Mucosa of gallbladder (tissue), 1 donor: ENCODE measurements at regions not wholly inside any gene's neighbourhood (a gene's known extent, or its start where the extent isn't known, plus 50 kb on each side); places are given as distances from the start of the nearest gene placed in this dataset.
"Not testable (repeated sequence)": the region's sequence is repeated elsewhere in the genome, so short reads cannot be mapped to it uniquely, and the experiment has no call there.

Experiments used
- DNase-seq: peaks from one replicate; pipeline ENCODE4 v3.0.0-alpha.2; 2020; ENCODE audit warnings: low spot score
- donor health status: DM: no; HTN: no; CAD: no.

DNA sequence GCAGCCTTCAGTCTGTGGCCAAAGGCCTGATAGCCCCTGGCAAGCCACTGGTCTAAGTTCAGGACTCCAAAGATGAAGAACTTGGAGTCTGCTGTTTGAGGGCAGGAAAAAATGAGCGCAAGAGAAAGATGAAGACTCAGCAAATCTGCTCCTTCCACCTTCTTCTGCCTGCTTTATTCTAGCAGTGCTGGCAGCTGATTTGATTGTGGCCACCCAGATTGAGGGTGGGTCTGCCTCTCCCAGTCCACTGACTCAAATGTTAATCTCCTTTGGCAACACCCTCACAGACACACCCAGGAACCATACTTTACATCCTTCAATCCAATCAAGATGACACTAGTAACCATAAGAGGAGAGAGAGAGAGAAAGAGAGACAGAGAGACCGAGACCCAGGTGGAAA is 127.6 kb downstream of the UTP18 start:
- DNase-seq: no peak

DNA sequence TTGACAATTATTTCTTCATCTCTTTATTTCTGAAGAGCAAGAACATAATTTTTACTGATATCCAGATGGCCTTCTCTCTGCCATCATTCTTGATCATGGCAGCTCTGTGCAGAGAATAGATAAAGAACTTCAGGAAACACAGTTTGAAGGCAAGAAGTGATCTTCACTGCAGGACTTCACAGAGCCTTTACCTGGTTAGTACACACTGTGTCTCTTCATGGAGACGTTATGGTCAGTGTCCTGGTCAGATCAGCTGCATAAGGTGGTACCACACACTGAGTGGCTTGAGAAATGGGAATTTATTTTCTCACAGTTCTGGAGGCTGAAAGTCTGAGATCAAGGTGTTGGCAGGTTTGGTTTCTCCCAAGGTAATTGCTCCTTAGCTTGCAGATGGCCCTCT is 129.5 kb downstream of the UTP18 start:
- DNase-seq: no peak

DNA sequence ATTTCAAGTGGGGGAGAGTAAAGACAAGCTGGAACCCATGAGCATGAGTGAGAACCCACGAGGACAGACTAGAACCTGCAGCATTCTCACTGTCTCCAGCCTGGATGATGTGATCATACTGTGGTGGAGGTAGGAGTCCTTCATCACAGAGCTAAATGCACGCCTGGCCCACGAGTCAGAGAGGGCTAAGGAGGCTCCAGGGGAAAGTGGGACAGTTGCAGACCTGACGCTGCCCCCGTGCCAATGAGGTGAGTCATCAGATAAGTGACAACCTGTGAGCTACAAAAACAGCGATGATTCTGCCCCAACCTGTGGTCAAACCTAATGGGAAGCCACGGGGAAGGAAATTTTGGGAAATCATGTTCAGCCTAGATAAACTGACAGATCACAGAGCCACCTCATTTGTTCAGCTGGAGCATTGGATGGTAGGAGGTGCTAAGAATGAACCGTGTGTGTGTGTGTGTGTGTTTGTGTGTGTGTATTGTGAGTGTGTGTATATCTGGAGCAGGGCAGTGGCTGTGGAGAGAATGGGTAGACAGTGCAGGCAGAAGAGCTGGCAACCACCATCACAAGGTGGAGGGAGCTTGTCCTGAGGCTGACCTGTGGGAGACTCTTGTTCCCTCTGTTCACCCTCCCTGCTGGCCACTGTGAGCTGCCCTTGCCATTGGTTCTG is 131.8 kb downstream of the UTP18 start:
- DNase-seq: no peak

DNA sequence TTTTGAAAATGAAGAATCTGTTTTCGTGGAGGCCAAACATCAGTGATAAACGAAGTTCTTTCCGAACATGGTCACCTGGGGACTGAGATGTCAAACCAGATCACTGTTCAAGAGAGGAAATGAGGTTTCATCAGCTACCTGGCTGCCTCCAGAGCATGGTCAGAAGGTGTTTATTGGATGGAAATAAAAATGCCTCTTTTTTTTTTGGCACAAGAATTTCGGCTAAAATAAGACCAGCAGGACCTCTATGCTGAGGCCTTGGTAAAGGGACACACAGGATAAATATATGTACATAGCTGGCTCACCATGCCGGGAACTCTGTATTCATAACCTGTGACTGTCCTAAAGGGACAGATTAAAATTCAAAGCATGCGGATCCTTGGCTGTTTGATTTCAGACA is 135.3 kb downstream of the UTP18 start:
- no peak for DNase-seq

DNA sequence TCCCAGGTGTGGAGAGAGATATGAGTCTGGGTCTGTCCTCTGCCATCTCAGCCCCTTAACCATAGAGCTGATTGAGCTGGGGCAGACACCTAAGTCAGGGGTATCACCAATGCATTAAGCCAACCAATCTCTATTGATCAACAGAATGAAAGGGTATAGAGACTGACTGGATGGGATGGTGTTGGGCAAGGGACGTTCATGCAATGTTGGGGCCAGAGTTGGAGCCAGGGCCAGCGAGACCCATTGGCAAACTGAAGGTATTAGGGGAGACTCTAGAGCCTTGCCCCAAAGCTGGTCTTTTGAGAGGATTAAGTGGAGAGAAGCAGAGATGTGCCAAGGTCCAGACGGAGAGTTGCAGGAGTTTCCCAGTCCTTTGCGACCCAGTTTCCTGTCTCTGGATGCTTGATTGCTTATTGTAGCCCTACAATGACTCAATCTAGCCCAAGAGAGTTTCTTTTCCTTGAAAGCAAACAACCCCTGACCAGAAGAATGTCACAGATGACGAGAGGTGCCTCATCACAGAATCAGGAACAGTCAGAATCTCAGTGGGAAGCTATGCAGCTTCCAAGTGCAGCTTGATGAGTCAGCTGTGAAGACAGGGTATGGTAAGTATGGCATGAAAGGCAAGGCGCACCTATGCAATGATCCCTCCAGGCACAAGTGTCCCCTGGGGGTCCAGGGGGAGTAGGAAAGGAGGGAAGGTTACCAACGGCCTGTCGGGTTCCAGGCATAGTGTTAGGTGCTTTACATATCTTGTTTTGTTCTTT is 137.2 kb downstream of the UTP18 start:
- DNase-seq: no peak

DNA sequence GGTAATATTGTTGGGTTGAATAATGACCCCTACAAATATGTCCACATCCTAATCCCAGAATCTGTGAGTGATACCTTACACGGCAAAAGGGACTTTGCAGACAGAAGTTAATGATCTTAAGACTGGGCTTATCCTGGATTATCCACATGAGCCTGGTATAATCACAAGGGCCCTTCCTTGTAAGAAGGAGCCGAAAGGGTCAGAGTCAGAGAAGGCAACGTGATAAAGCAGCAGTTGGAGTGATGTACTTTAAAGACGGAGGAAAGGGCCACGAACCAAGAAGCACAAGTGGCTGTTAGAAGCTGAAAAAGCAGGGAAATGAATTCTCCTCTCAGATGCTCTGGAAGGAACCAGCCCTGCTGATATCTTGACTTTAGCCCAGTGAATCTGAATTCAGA is 137.8 kb downstream of the UTP18 start:
- DNase-seq: no peak

DNA sequence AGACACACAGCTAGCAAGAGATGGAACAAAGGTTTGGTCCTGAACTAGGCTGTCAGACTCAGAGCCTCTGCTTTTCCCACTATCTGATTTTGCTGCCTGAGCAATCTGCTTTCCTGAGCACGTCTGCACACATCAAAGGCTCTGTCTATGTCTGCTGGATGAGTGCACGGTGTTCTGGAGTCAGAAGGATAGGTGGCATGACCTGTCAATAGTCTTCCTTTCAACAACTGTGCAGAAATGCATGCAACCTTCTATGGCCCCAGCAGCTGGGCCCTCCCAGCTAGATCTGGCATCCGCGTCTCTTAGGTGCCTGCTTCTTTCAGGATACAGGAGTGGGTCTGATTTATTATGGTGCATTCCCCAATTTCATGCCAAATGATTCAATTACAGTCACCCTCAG is 138.3 kb downstream of the UTP18 start:
- no peak for DNase-seq

DNA sequence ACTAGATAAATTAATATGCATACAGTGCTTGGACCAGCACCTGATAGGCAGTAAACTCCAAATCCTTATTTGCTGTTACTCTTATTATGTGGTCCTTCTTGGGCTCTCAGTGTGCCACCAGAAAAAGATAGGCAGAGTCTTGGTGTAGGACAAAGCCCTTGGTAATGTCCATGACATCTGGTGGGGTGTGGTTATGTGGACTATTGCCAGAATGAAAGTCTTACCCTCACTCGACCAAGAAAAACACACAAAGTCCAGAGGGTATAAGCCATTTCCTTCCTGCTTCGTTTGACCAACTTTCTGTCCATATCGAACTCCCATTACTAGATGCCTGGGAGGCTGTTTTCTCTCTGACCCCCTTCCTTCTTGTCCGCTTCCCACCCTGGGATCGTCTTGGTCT is 140.9 kb downstream of the UTP18 start:
- DNase-seq: no peak

DNA sequence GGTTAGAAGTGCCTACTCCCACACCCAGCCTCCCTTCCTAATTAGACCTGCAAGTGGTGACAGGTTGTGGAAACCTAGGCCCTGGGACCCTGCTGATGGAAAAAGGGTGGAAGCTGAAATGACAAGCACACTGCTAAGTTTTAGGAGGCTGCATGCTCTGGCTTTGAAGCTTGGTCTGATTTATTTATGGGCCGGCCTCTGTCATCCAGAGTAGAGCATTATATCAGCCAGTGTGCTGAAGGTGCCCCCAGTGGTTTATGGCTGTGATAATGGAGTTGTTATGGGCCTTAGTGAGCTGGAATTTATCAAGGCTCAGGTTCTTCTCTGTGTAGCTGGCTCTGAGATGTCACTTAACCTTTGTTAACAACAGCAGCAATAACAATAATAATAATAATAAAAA is 142.6 kb downstream of the UTP18 start:
- no peak for DNase-seq

DNA sequence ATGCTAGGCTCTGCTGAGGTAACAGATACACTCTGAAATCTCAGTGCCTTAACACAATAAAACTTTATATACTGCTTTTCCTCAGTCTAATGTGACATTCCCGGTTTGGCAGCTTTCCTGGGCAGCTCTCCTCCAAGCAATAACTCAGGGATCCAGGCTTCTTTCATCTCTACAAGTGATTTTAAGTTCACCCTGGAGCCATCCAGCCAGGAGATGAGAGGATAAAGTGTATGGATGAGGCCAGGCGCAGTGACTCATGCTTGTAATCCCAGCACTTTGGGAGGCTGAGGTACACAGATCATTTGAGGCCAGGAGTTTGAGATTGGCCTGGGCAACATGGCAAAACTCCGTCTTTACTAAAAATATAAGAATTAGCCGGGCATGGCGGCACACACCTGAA is 147.2 kb downstream of the UTP18 start:
- DNase-seq: no peak

DNA sequence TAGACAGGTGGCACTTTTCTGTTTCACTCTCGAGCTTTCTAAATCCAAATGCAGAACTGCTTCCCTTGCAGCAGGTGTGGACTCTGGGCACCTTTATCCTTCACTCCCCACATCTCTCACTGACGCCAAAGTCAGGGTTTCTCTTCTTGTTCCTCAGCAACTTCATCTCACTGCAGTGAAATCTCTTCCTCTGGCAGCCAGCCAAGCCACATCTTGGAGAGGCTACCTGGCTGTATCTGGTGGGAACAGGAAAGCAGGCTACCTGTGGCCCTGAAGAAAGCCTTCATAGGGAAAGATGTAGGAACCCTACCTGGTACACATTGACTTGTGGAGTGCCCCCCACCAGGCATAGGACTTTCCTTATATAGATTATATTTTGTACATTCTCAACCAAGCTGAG is 159.1 kb downstream of the UTP18 start:
- no peak for DNase-seq

DNA sequence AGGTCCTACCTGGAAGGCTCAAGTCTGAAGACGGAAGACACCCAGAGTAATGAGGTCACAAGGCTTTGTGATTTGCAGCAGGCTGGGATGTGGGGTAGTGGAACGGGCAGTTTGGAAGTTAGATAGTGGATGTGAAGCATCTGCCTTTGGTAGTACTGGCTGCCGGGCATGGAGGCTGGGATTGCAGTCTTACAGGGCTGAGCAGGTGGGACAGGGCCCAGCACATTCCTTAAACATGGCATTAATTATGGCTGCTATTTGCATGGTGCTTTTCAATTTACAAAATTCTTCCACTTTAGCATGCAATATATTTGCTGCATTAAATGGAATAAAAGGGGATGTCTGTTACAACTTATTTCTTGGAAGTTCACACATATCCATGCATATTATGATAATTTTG is 161.2 kb downstream of the UTP18 start:
- DNase-seq: no peak

DNA sequence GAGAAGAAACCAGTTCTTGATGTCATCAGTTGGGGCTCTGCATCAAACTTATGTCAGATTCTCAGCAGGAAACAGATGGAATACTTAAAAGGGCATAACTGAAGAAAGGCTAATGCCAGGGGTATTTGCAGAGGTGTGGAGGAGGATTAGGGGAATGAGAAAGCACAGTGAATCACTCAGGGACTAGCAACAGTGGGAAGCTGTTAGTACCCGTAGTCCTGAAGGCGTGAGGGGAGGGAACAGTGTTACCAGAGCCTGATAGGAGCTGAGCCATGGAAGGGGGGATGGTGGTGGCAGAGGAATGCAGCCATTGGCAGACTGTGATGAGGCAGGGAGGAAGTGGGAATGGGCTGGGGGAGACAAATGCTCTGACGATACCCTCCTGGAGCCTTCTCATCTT is 162.3 kb downstream of the UTP18 start:
- DNase-seq: no peak

DNA sequence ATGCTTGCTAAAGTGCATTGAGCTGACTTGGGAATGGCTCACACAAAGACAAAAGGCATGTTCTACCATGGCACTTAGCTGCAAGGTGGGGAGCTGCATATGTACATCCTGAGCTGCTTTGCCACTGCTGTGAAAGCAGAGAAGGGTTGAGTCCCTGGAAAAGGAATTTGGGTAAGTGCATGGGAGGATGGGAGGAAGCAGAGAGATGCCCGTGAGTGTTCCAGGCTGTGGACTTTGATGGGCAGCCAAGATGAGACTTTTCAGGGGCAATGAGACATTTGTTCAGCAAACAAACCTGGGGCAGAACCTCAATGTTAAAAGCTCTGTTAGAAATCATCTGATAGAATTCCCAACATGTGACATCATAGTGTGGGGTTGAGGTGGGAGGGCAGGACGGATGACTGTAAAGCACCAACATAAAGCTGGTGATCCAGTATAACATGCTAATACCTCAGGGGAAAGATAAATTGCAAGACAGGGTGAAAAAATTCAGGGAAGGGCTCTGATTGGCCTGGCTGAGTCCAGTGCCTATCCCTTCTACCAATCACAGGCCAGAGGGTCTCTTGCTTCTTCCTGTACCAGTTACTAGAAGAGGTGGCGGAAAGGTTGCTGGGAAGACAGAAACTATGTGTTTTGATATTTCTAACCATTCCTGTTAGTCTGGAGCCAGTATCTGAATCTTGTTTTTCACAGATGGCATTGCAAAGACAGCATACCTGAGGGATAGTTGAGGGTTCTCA is 163.2 kb downstream of the UTP18 start:
- no peak for DNase-seq

DNA sequence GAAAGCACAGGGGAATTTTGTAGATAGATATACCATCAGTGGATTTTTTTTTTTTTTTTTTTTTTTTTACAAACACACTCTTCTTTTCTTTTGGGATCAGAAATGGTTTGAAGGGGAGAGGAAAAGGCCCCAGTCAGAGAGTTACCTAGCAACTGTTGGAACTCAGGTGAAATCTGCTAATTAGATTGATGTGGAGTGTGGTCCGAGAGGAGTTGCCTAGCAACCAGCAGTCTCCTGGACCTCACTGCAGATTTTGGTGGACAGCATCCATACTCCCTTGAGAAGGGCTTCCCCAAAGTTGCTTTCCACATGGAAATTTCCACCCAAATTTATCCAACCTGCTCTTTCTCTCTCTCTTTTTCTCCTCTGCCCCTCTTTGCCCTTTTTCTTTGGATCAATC is 165.4 kb downstream of the UTP18 start:
- no peak for DNase-seq

DNA sequence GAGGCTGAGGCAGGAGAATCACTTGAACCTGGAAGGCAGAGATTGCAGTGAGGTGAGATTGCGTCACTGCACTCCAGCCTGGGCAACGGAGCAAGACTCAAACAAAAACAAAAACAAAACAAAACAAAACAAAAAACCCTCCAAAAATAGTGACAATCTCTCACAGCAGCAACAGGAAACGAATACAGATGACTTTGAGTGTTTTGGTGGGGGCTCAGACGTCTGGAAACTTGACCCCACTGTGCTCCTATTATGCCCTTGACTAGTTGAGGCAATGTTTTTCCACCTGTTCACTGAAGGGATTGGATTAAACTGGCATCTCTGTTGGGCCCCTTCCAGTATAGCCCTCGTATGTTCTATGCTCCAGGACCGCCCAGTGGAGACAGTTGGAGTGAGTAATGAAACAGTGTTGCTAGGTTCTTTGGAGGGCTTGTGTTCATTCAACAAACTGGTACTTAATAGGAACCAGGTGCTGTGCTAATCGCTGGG is 167.0 kb downstream of the UTP18 start:
- DNase-seq: no peak

DNA sequence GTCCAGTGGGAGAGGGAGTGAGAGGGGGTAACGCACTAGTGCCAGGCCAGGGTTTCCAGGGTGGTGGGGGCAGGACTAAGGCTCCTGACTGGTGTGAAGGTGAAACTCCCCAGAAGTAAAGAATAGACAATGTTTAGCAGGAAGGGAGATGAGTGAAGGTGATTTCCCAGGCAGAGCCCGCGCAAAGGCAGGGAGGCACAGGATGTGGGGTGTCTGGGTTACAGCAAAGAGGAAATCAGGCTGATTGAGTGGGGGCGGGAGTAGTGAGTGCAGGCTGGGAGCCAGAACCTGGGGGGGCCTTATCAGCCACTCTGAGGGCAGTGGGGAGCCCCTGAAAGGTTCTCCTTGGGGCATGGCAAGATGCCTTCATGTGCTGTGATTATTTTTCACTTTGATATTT is 167.5 kb downstream of the UTP18 start:
- DNase-seq: no peak

DNA sequence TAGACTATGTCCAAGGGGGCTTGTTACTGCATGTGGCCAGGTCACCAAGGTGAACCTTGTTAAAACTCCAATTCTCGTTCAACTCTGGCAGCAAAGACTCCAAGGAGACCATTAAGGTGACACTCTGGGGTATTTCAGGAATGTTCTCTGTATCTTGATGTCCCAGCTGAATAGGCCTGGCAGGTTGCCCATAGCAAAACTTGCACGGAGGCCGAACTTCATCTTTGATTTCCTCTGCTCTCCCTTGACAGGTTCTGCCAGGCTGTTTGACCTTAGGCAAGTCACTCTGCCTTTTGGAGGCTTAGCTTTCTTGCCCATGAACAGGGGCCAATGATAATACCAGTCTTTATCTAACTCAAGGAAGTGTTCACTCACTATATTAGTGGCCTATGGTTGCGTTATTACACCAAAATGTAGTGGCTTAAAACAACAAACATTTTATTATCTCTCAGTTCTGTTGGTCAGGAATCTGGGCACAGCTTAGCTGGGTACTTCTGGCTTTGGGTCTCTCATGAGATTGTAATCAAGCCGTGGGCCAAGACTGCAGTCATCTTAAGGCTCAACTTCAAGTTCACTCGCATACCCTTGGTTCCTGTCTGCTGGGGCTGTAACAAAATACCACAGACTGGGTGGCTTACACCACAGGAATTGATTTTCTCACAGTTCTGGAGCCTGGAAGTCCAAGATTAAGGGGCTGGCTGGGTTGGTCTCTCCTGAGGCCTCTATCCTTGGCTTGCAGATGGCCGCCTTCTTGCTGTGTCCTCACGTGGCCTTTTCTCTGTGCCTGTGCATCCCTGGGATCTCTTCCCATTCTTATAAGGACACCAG is 168.5 kb downstream of the UTP18 start:
- DNase-seq: no peak

DNA sequence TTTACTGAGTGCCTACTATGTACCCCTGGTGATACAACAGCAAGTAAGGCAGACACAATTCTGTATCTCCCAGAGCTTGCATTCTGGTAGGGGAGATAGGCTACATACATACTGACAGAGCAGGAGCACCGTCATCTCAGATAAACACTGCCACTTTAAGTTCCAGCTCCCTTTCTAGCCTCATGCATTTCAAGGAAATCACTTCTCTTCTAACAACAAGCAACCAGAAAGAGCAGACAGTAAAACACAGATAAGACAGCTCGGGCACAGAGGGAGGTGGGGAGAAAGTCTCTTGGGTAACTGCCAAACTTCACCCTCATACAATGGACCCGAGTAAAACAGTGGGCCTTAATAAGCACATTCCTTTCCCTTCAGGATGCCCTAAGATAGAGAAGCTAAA is 169.6 kb downstream of the UTP18 start:
- DNase-seq: not testable (repeated sequence)

DNA sequence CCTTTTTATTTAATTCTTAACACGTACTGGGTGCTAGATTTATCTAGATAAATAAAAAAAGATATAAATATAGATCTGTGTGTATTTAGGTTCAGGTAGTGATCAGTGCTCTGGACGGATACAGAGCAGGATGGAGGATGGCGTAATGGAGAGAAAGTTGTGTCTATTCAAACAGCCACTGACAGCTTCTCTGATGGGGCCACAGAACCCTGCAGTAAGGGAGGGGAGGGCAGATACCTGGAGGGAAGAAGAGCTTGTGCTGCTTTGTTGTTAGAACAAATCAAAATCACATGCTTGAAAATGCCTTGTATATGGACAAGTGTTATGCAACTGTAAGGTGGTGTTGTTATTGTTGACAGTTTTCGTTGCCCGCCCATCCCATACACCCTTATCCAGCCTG is 170.2 kb downstream of the UTP18 start:
- DNase-seq: no peak

DNA sequence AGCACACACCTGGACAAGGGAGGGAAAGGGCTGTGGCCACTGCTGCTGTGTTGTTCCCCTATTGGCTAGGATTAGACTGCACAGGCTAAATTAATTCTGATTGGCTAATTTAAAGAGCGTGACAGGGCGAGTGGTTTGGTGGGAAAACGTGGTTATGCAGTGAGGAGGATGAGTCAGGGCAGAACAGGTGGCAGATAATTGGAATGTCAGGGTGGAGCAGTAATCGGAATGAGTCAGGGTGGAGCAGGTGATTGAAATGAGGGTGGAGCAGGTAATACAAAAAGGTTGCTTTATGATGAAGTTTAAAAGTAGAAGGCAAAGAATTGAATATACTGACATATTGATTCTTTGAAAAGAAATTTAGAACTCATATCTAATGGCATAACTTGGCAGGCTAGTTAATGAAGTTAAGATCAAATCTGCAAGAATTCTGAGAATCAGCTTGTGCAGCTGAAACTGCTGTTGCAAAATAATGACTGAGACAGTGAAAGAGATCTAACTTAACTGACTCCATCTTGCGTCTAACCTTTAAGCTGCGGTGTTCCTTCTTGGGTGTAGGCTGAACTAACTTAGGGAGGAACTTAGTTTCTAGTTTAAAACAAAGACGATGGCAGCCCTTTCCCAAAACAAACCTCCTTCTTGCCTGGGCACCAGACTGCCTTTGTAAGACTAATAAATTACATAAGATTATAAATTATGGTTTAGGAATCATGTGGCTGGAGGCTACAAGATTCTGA is 174.3 kb downstream of the UTP18 start:
- no peak for DNase-seq
